IMR-90 (cell line): ENCODE measurements at regions not wholly inside any gene's neighbourhood (a gene's known extent, or its start where the extent isn't known, plus 50 kb on each side); places are given as distances from the start of the nearest gene placed in this dataset.

Source experiments
- ATAC-seq: fragments of 200-7000 bp; cut with Tn5 transposase; 2 replicates; pipeline ENCODE4 v1.9.1; 2020; ENCODE audit warnings: low read depth, mild to moderate bottlenecking, moderate library complexity
- BruUV-seq: library from RNA; stranded (reverse); fragments of 400-500 nt; replicated peaks from 2 replicates; lab custom pipeline; 2021; lab: Mats Ljungman, UMichigan
- CTCF ChIA-PET: fragments of 300-600 bp; formaldehyde crosslinking; extraction: SDS; loops from one replicate; lab custom pipeline; 2021; ENCODE audit warnings: antibody characterized with exemption; lab: Yijun Ruan, JAX
- POLR2A ChIA-PET: fragments of 300-600 bp; sonication (Branson Sonifier 250); formaldehyde crosslinking; loops from one replicate; lab custom pipeline; 2022; ENCODE audit warnings: antibody characterized with exemption; ENCODE audit not compliant: unreplicated experiment; lab: Charles Lee
- DNase-seq: peaks from one replicate; pipeline ENCODE4 v3.0.0; 2013
- H2AFZ ChIP-seq: replicated peaks from 2 replicates; pipeline ENCODE3; 2013; ENCODE audit warnings: low read length, mild to moderate bottlenecking; ENCODE audit not compliant: poor library complexity
- H2AK5ac ChIP-seq: 2 replicates; pipeline ENCODE4 v1.6.1; 2013; ENCODE audit warnings: low read depth, low read length, inconsistent platforms
- H2AK9ac ChIP-seq: replicated peaks from 2 replicates; pipeline ENCODE3; 2013; ENCODE audit warnings: mild to moderate bottlenecking, low read depth, low read length, moderate library complexity; ENCODE audit not compliant: poor library complexity
- H2BK120ac ChIP-seq: 2 replicates; pipeline ENCODE4 v1.6.1; 2013; ENCODE audit warnings: low read depth, low read length, inconsistent platforms
- H2BK15ac ChIP-seq: 3 replicates; pipeline ENCODE4 v1.6.1; 2013; ENCODE audit warnings: low read depth, low read length, inconsistent platforms
- H2BK20ac ChIP-seq: 2 replicates; pipeline ENCODE4 v1.6.1; 2013; ENCODE audit warnings: low read depth, mild to moderate bottlenecking, inconsistent platforms, low read length, moderate library complexity
- H2BK5ac ChIP-seq: 2 replicates; pipeline ENCODE4 v1.6.1; 2013; ENCODE audit warnings: mild to moderate bottlenecking, low read depth, low read length, inconsistent platforms; ENCODE audit not compliant: poor library complexity, severe bottlenecking
- H3K14ac ChIP-seq: replicated peaks from 2 replicates; pipeline ENCODE4 v1.6.1; 2013; ENCODE audit warnings: low read depth, low read length, inconsistent platforms
- H3K18ac ChIP-seq: 2 replicates; pipeline ENCODE4 v1.6.1; 2013; ENCODE audit warnings: low read depth, low read length, control low read depth
- H3K23ac ChIP-seq: 2 replicates; pipeline ENCODE4 v1.6.1; 2013; ENCODE audit warnings: low read depth, low read length, inconsistent platforms
- H3K27ac ChIP-seq: 2 replicates; pipeline ENCODE4 v1.5.1; 2013; ENCODE audit warnings: mild to moderate bottlenecking, control low read depth, low read length; ENCODE audit not compliant: insufficient read depth
- H3K27me3 ChIP-seq: 2 replicates; pipeline ENCODE4 v1.6.1; 2013; ENCODE audit warnings: low read length; ENCODE audit not compliant: control insufficient read depth, insufficient read depth
- H3K36me3 ChIP-seq: 2 replicates; pipeline ENCODE4 v1.6.1; 2013; ENCODE audit warnings: low read length, mixed read lengths; ENCODE audit not compliant: control insufficient read depth, insufficient read depth
- H3K4ac ChIP-seq: 2 replicates; pipeline ENCODE4 v1.6.1; 2013; ENCODE audit warnings: low read depth, low read length, inconsistent platforms
- H3K4me1 ChIP-seq: 2 replicates; pipeline ENCODE4 v1.6.1; 2013; ENCODE audit warnings: low read length, mixed read lengths; ENCODE audit not compliant: control insufficient read depth, insufficient read depth
- H3K4me2 ChIP-seq: 2 replicates; pipeline ENCODE4 v1.6.1; 2013; ENCODE audit warnings: low read depth, mild to moderate bottlenecking, control low read depth, low read length, moderate library complexity
- H3K4me3 ChIP-seq: 2 replicates; pipeline ENCODE4 v1.5.1; 2013; ENCODE audit warnings: low read depth, mild to moderate bottlenecking, control low read depth, low read length, moderate library complexity; ENCODE audit not compliant: insufficient read depth
- H3K56ac ChIP-seq: 2 replicates; pipeline ENCODE4 v1.6.1; 2013; ENCODE audit warnings: low read length, inconsistent platforms; ENCODE audit not compliant: insufficient read depth; ENCODE audit errors: extremely low read depth
- H3K79me1 ChIP-seq, 2 experiments: 2 replicates each; pipeline ENCODE4 v1.6.1; 2013; ENCODE audit warnings: low read length in 2 of 2, inconsistent platforms in 1 of 2, low read depth in 1 of 2
- H3K9ac ChIP-seq: 2 replicates; pipeline ENCODE4 v1.6.1; 2013; ENCODE audit warnings: low read depth, low read length, control low read depth
- H3K9me1 ChIP-seq: 2 replicates; pipeline ENCODE4 v1.6.1; 2013; ENCODE audit warnings: low read length, inconsistent platforms; ENCODE audit not compliant: insufficient read depth
- H3K9me3 ChIP-seq: 2 replicates; pipeline ENCODE4 v1.6.1; 2013; ENCODE audit warnings: low read length; ENCODE audit not compliant: control insufficient read depth, insufficient read depth
- H4K20me1 ChIP-seq: 2 replicates; pipeline ENCODE4 v1.6.1; 2013; ENCODE audit warnings: low read length, inconsistent platforms; ENCODE audit not compliant: insufficient read depth
- H4K5ac ChIP-seq: 2 replicates; pipeline ENCODE4 v1.6.1; 2013; ENCODE audit warnings: mild to moderate bottlenecking, low read depth, low read length, control low read depth
- H4K8ac ChIP-seq, 2 experiments: 2 replicates each; pipeline ENCODE4 v1.6.1; 2013; ENCODE audit warnings: low read depth in 2 of 2, low read length in 2 of 2, control low read depth in 1 of 2, inconsistent platforms in 1 of 2
- H4K91ac ChIP-seq: 2 replicates; pipeline ENCODE4 v1.6.1; 2013; ENCODE audit warnings: low read depth, low read length, inconsistent platforms; ENCODE audit not compliant: insufficient read depth
- BHLHE40 ChIP-seq: fragments of 150-350 bp; IDR thresholded peaks from 2 replicates; pipeline ENCODE4 v1.6.1; 2016; ENCODE audit warnings: mild to moderate bottlenecking, low read depth, low read length
- CEBPB ChIP-seq: IDR thresholded peaks from 2 replicates; pipeline ENCODE4 v1.6.1; 2012; ENCODE audit warnings: low read depth, low read length, improper control_type of control experiment
- CHD1 ChIP-seq: IDR thresholded peaks from 2 replicates; pipeline ENCODE4 v1.6.1; 2012; ENCODE audit warnings: low read depth, low read length, improper control_type of control experiment
- FOS ChIP-seq: fragments of 150-350 bp; IDR thresholded peaks from 2 replicates; pipeline ENCODE4 v1.6.1; 2016; ENCODE audit warnings: low read depth, low read length
- MAFK ChIP-seq: IDR thresholded peaks from 2 replicates; pipeline ENCODE4 v1.6.1; 2012; ENCODE audit warnings: low read depth, low read length, improper control_type of control experiment
- MAZ ChIP-seq: IDR thresholded peaks from 2 replicates; pipeline ENCODE4 v1.6.1; 2012; ENCODE audit warnings: low read depth, mild to moderate bottlenecking, low read length, improper control_type of control experiment, moderate library complexity, borderline replicate concordance
- MXI1 ChIP-seq: IDR thresholded peaks from 2 replicates; pipeline ENCODE4 v1.6.1; 2012; ENCODE audit warnings: low read depth, mild to moderate bottlenecking, low read length, moderate library complexity, borderline replicate concordance
- NFE2L2 ChIP-seq: fragments of 150-350 bp; IDR thresholded peaks from 2 replicates; pipeline ENCODE4 v1.6.1; 2016; ENCODE audit warnings: low read depth, mild to moderate bottlenecking, low read length
- POLR2A ChIP-seq: IDR thresholded peaks from 2 replicates; pipeline ENCODE4 v1.6.1; 2012; ENCODE audit warnings: mild to moderate bottlenecking, low read depth, low read length
- RAD21 ChIP-seq: IDR thresholded peaks from 2 replicates; pipeline ENCODE4 v1.6.1; 2012; ENCODE audit warnings: low read length, improper control_type of control experiment
- RCOR1 ChIP-seq: IDR thresholded peaks from 2 replicates; pipeline ENCODE4 v1.6.1; 2012; ENCODE audit warnings: mild to moderate bottlenecking, low read length, improper control_type of control experiment; ENCODE audit not compliant: insufficient replicate concordance
- RFX5 ChIP-seq: IDR thresholded peaks from 2 replicates; pipeline ENCODE4 v1.8.0; 2012; ENCODE audit warnings: low read depth, mild to moderate bottlenecking, low read length, moderate library complexity
- WGBS, 2 experiments: methylation state at CpG; one replicate each; pipeline versions ENCODE4 v1.1.5 to v1.1.7; 2013; ENCODE audit warnings: missing lambda C conversion rate in 2 of 2; ENCODE audit not compliant: insufficient read length in 1 of 2; ENCODE audit errors: extremely low coverage in 2 of 2; 5-methylcytosine and 5-hydroxymethylcytosine counted together
- dilution Hi-C: fragments of 300-500 bp; cut with HindIII; formaldehyde crosslinking; loops from one replicate; pipeline ENCODE4 v1.14.3; 2018; ENCODE audit warnings: low sequenced_read_pairs; ENCODE audit not compliant: unreplicated experiment
- in situ Hi-C: fragments of 300-500 bp; cut with MboI; formaldehyde crosslinking; loops from 3 replicates; pipeline ENCODE4 v1.14.3; 2019; ENCODE audit warnings: low sequenced_read_pairs, inconsistent platforms, mixed read lengths
- intact Hi-C: fragments of 100-400 bp; cut with micrococcal nuclease; formaldehyde crosslinking; loops from 2 replicates; pipeline ENCODE4 v1.10.0; 2022
- TF ChIP-seq, protein P1 (sequence below): fragments of 150-350 bp; IDR thresholded peaks from 2 replicates; pipeline ENCODE4 v1.6.1; 2017; ENCODE audit warnings: mild to moderate bottlenecking, antibody characterized with exemption, low read length, low read depth
- TF ChIP-seq, protein P2 (sequence below): fragments of 150-350 bp; IDR thresholded peaks from 2 replicates; pipeline ENCODE4 v1.6.1; 2016; ENCODE audit warnings: low read depth, mild to moderate bottlenecking, low read length, moderate library complexity, borderline replicate concordance
- TF ChIP-seq, protein P3 (sequence below): conservative IDR thresholded peaks from 2 replicates; pipeline ENCODE4 v1.5.1; 2012; ENCODE audit warnings: mild to moderate bottlenecking, low read depth, low read length, improper control_type of control experiment

DNA sequence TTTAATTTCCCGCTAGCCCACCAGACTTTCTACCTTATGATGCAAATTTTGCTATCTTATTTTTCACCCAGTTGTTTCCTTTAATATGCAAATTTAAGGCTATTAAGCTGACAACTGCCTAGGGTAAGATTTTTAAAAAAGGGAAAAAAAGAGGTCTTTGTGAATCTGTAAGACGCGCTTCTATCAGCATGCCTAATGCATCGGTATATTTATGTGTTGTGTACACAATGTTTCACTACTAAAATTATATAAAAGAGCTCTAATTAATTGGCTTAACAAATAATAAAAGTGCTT lies 386.6 kb downstream of the KIF20B start:
- Histone ChIP-seq H3K27me3 (no peaks in the 10 kb centered on the region), H4K5ac (no peak overlapping the region), H3K79me1 (no peaks in the 10 kb centered on the region), H2BK5ac (no peak overlapping the region), H2AK9ac (no peak overlapping the region), H3K36me3 (no peaks in the 10 kb centered on the region), H3K9me1 (no peaks in the 10 kb centered on the region), H3K4me1 (no peaks in the 10 kb centered on the region), H3K4me3 (no peak overlapping the region), H2AK5ac (no peak overlapping the region), H2AFZ (no peak overlapping the region), H3K4me2 (no peak overlapping the region), H2BK15ac (no peak overlapping the region), H3K56ac (no peak overlapping the region), H3K27ac (no peak overlapping the region), H2BK120ac (no peak overlapping the region), H3K9ac (no peak overlapping the region), H3K4ac (no peak overlapping the region), H4K20me1 (no peaks in the 10 kb centered on the region), H2BK20ac (no peak overlapping the region), H3K18ac (no peak overlapping the region), H4K91ac (no peak overlapping the region), H3K14ac (no peak overlapping the region), H3K23ac (no peak overlapping the region), H4K8ac (no peak overlapping the region), H3K9me3 (no peaks in the 10 kb centered on the region)
- dilution Hi-C loops, result no loop called here
- TF ChIP-seq POLR2A, result no peak
- no peak for TF ChIP-seq MXI1
- no peak for TF ChIP-seq NFE2L2
- TF ChIP-seq RCOR1, result no peak
- TF ChIP-seq, protein P1, sequence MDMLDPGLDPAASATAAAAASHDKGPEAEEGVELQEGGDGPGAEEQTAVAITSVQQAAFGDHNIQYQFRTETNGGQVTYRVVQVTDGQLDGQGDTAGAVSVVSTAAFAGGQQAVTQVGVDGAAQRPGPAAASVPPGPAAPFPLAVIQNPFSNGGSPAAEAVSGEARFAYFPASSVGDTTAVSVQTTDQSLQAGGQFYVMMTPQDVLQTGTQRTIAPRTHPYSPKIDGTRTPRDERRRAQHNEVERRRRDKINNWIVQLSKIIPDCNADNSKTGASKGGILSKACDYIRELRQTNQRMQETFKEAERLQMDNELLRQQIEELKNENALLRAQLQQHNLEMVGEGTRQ, result no peak
- TF ChIP-seq MAFK, result no peak
- no peak for TF ChIP-seq CEBPB
- TF ChIP-seq, protein P2, sequence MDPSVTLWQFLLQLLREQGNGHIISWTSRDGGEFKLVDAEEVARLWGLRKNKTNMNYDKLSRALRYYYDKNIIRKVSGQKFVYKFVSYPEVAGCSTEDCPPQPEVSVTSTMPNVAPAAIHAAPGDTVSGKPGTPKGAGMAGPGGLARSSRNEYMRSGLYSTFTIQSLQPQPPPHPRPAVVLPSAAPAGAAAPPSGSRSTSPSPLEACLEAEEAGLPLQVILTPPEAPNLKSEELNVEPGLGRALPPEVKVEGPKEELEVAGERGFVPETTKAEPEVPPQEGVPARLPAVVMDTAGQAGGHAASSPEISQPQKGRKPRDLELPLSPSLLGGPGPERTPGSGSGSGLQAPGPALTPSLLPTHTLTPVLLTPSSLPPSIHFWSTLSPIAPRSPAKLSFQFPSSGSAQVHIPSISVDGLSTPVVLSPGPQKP, result no peak
- TF ChIP-seq CHD1, result no peak
- TF ChIP-seq RAD21, result no peak
- no peak for TF ChIP-seq MAZ
- no peak for TF ChIP-seq FOS
- TF ChIP-seq BHLHE40, result no peak
- TF ChIP-seq, protein P3, sequence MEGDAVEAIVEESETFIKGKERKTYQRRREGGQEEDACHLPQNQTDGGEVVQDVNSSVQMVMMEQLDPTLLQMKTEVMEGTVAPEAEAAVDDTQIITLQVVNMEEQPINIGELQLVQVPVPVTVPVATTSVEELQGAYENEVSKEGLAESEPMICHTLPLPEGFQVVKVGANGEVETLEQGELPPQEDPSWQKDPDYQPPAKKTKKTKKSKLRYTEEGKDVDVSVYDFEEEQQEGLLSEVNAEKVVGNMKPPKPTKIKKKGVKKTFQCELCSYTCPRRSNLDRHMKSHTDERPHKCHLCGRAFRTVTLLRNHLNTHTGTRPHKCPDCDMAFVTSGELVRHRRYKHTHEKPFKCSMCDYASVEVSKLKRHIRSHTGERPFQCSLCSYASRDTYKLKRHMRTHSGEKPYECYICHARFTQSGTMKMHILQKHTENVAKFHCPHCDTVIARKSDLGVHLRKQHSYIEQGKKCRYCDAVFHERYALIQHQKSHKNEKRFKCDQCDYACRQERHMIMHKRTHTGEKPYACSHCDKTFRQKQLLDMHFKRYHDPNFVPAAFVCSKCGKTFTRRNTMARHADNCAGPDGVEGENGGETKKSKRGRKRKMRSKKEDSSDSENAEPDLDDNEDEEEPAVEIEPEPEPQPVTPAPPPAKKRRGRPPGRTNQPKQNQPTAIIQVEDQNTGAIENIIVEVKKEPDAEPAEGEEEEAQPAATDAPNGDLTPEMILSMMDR, result no peak
- TF ChIP-seq RFX5, result no peak
- no CpG with 5 or more reads among the region's 4 CpGs for WGBS, 2 experiments
- no TSS peak for BruUV-seq
- no peak for ATAC-seq
- no peak for DNase-seq
- CTCF ChIA-PET, result no interaction called here
- intact Hi-C loops, result no loop called here
- in situ Hi-C loops, result no loop called here
- POLR2A ChIA-PET, result no interaction called here
